Epithelial cell of proximal tubule (primary cell): ENCODE measurements at regions not wholly inside any gene's neighbourhood (a gene's known extent, or its start where the extent isn't known, plus 50 kb on each side); places are given as distances from the start of the nearest gene placed in this dataset.
"Not testable (repeated sequence)": the region's sequence is repeated elsewhere in the genome, so short reads cannot be mapped to it uniquely, and the experiment has no call there.

Source experiments
- DNase-seq: peaks from one replicate; pipeline ENCODE4 v3.0.0-alpha.2; 2011; ENCODE audit warnings: low read depth
- H3K4me3 ChIP-seq: 2 replicates; pipeline ENCODE4 v1.5.1; 2011; ENCODE audit warnings: low read depth, mild to moderate bottlenecking, low read length
- CTCF ChIP-seq: conservative IDR thresholded peaks from 2 replicates; pipeline ENCODE4 v1.5.1; 2012; ENCODE audit warnings: low read depth, mild to moderate bottlenecking, low read length

- DNase-seq, result no peak
- H3K4me3 ChIP-seq, result no peak overlapping the region
- no peak for TF ChIP-seq CTCF
These were observed 230.3 kb downstream of the RAP2B start for GRCh38 chr3:153392363-153392762.

GRCh38 chr3:153394017-153394416 is 232.0 kb downstream of the RAP2B start:
- DNase-seq, result no peak
- TF ChIP-seq CTCF, result no peak
- no peak overlapping the region for H3K4me3 ChIP-seq

- no peak for DNase-seq
- H3K4me3 ChIP-seq, result no peak overlapping the region
- TF ChIP-seq CTCF, result no peak
These were observed 234.6 kb downstream of the RAP2B start for GRCh38 chr3:153396581-153396980.

- no peak for TF ChIP-seq CTCF
- DNase-seq, result no peak
- H3K4me3 ChIP-seq, result no peak overlapping the region
These were observed 235.8 kb downstream of the RAP2B start for GRCh38 chr3:153397794-153398193.

GRCh38 chr3:153399636-153400035 is 237.6 kb downstream of the RAP2B start:
- no peak overlapping the region for H3K4me3 ChIP-seq
- TF ChIP-seq CTCF, result no peak
- no peak for DNase-seq

GRCh38 chr3:153400641-153401040 is 238.6 kb downstream of the RAP2B start:
- H3K4me3 ChIP-seq, result no peak overlapping the region
- TF ChIP-seq CTCF, result no peak
- no peak for DNase-seq

- no peak for DNase-seq
- no peak overlapping the region for H3K4me3 ChIP-seq
- no peak for TF ChIP-seq CTCF
These were observed 242.1 kb downstream of the RAP2B start for GRCh38 chr3:153404157-153404556.

GRCh38 chr3:153405320-153405719 is 243.3 kb downstream of the RAP2B start:
- not testable (repeated sequence) for H3K4me3 ChIP-seq, DNase-seq
